ENCODE measurements at regions not wholly inside any gene's neighbourhood (a gene's known extent, or its start where the extent isn't known, plus 50 kb on each side); places are given as distances from the start of the nearest gene placed in this dataset.

DNA sequence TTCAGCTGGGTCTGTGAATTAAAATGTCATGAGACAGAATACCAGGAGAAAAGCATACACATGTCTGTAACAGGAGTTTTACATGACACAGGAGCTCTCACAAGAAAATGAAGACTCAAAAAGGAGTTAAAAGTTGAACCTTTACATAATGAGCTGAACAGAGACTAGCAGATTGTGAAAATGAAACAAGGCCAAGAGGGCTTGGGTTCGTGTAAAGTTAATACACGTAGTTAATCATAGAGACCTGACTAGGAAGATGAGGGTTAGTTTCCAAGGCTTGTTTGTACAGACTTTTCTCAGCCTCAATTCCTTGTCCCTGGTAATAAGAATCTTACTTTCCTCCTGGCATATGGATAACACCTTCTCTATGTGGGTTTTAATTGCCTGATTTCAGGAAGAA, 1294.0 kb downstream of the MAT2B start:
- CTCF ChIA-PET, result interaction anchor here (1.1 kb wide), 1 partner anchor 658 kb away, joined by 3 read pairs; no protein-coding TSS in a partner anchor
- ATAC-seq (no peak), DNase-seq (ENCODE audit: low spot score) (no peak)
- POLR2A ChIA-PET, result no interaction called here
- Mint-ChIP-seq H3K27ac (no peak overlapping the region), H3K4me3 (no peak overlapping the region), H3K9me3 (peaks cover 33% of the 10 kb centered on the region), H3K4me1 (peaks cover 17% of the 10 kb centered on the region), H3K36me3 (peaks cover 38% of the 10 kb centered on the region), H3K27me3 (ENCODE audit: low read depth) (peaks cover 6% of the 10 kb centered on the region)
- TF ChIP-seq GRHL2 (CRISPR knock-in tag; IDR thresholded peaks at IDR 0.05; ENCODE audit: insufficient replicate concordance, severe bottlenecking), result no peak
- TF ChIP-seq TEAD1 (CRISPR knock-in tag; IDR thresholded peaks at IDR 0.05), result no peak
- TF ChIP-seq ELF4 (CRISPR knock-in tag; IDR thresholded peaks at IDR 0.05; ENCODE audit: low read depth), result no peak
- TF ChIP-seq, protein P1, sequence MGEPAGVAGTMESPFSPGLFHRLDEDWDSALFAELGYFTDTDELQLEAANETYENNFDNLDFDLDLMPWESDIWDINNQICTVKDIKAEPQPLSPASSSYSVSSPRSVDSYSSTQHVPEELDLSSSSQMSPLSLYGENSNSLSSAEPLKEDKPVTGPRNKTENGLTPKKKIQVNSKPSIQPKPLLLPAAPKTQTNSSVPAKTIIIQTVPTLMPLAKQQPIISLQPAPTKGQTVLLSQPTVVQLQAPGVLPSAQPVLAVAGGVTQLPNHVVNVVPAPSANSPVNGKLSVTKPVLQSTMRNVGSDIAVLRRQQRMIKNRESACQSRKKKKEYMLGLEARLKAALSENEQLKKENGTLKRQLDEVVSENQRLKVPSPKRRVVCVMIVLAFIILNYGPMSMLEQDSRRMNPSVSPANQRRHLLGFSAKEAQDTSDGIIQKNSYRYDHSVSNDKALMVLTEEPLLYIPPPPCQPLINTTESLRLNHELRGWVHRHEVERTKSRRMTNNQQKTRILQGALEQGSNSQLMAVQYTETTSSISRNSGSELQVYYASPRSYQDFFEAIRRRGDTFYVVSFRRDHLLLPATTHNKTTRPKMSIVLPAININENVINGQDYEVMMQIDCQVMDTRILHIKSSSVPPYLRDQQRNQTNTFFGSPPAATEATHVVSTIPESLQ (CRISPR knock-in tag; IDR thresholded peaks at IDR 0.05), result no peak
- no peak for TF ChIP-seq ZNF317 (CRISPR knock-in tag; IDR thresholded peaks at IDR 0.05; ENCODE audit: borderline replicate concordance, low read depth)
- no peak for TF ChIP-seq OVOL2 (CRISPR knock-in tag; IDR thresholded peaks at IDR 0.05; ENCODE audit: borderline replicate concordance)
- TF ChIP-seq TP53 (CRISPR knock-in tag; IDR thresholded peaks at IDR 0.05), result no peak
- TF ChIP-seq, protein P2, sequence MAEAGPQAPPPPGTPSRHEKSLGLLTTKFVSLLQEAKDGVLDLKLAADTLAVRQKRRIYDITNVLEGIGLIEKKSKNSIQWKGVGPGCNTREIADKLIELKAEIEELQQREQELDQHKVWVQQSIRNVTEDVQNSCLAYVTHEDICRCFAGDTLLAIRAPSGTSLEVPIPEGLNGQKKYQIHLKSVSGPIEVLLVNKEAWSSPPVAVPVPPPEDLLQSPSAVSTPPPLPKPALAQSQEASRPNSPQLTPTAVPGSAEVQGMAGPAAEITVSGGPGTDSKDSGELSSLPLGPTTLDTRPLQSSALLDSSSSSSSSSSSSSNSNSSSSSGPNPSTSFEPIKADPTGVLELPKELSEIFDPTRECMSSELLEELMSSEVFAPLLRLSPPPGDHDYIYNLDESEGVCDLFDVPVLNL (CRISPR knock-in tag; IDR thresholded peaks at IDR 0.05; ENCODE audit: borderline replicate concordance, low read depth), result no peak
- no peak for TF ChIP-seq RELA (CRISPR knock-in tag; IDR thresholded peaks at IDR 0.05; ENCODE audit: borderline replicate concordance)
- no peak for TF ChIP-seq PRDM15 (CRISPR knock-in tag; IDR thresholded peaks at IDR 0.05)
- no peak for TF ChIP-seq SMAD4 (CRISPR knock-in tag; IDR thresholded peaks at IDR 0.05)
- TF ChIP-seq, protein P3, sequence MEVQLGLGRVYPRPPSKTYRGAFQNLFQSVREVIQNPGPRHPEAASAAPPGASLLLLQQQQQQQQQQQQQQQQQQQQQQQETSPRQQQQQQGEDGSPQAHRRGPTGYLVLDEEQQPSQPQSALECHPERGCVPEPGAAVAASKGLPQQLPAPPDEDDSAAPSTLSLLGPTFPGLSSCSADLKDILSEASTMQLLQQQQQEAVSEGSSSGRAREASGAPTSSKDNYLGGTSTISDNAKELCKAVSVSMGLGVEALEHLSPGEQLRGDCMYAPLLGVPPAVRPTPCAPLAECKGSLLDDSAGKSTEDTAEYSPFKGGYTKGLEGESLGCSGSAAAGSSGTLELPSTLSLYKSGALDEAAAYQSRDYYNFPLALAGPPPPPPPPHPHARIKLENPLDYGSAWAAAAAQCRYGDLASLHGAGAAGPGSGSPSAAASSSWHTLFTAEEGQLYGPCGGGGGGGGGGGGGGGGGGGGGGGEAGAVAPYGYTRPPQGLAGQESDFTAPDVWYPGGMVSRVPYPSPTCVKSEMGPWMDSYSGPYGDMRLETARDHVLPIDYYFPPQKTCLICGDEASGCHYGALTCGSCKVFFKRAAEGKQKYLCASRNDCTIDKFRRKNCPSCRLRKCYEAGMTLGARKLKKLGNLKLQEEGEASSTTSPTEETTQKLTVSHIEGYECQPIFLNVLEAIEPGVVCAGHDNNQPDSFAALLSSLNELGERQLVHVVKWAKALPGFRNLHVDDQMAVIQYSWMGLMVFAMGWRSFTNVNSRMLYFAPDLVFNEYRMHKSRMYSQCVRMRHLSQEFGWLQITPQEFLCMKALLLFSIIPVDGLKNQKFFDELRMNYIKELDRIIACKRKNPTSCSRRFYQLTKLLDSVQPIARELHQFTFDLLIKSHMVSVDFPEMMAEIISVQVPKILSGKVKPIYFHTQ (CRISPR knock-in tag; IDR thresholded peaks at IDR 0.05), result no peak

- DNase-seq (ENCODE audit: low spot score) (no peak), ATAC-seq (no peak)
- H3K4me1 Mint-ChIP-seq, result peaks cover 13% of the 10 kb centered on the region
- H3K36me3 Mint-ChIP-seq, result peaks cover 38% of the 10 kb centered on the region
- peaks cover 6% of the 10 kb centered on the region for H3K27me3 Mint-ChIP-seq (ENCODE audit: low read depth)
- TF ChIP-seq TCF7 (CRISPR knock-in tag; IDR thresholded peaks at IDR 0.05; ENCODE audit: low read depth) (no peak), CTCF (IDR thresholded peaks at IDR 0.05) (no peak), ZNF138 (CRISPR knock-in tag; conservative IDR thresholded peaks at IDR 0.05) (no peak), NFYB (CRISPR knock-in tag; conservative IDR thresholded peaks at IDR 0.05; ENCODE audit: low read depth) (no peak), MYBL2 (CRISPR knock-in tag; IDR thresholded peaks at IDR 0.05) (no peak), IRF2 (CRISPR knock-in tag; IDR thresholded peaks at IDR 0.05; ENCODE audit: borderline replicate concordance, low read depth) (no peak), ZNF671 (CRISPR knock-in tag; IDR thresholded peaks at IDR 0.05) (no peak), GRHL2 (CRISPR knock-in tag; IDR thresholded peaks at IDR 0.05; ENCODE audit: insufficient replicate concordance, severe bottlenecking) (no peak), EMX1 (CRISPR knock-in tag; IDR thresholded peaks at IDR 0.05) (no peak)
- H3K27ac Mint-ChIP-seq, result no peak overlapping the region
- H3K4me3 Mint-ChIP-seq, result no peak overlapping the region
- ChIA-PET CTCF (no interaction called here), POLR2A (no interaction called here)
- peaks cover 33% of the 10 kb centered on the region for H3K9me3 Mint-ChIP-seq
Measured at GRCh38 chr5:164801910-164802309, 1296.5 kb downstream of the MAT2B start.
